ENCODE measurements at regions not wholly inside any gene's neighbourhood (a gene's known extent, or its start where the extent isn't known, plus 50 kb on each side); places are given as distances from the start of the nearest gene placed in this dataset.
"Not testable (repeated sequence)": the region's sequence is repeated elsewhere in the genome, so short reads cannot be mapped to it uniquely, and the experiment has no call there.

DNA sequence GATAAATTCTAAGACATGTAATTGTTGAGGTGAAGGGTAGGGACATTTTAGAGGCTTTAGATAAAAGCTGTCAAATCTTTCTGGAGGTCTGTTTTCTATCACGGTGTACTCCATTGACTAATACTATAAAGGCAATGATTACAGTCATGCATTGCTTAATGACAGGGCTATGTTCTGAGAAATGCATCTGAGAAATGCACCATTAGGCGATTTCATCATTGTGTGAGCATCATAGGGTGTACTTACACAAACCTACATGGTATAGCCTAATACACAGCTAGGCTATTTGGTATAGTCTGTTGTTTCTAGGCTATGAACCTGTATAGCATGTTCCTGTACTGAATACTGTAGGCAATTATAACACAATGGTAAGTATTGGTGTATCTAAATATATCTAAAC is 71.3 kb upstream of the FYN start:
- H3K4me1 ChIP-seq = no peaks in the 10 kb centered on the region
- intact Hi-C loops (cut with micrococcal nuclease; ENCODE audit: unreplicated experiment) = no loop called here
- peaks cover 9% of the 10 kb centered on the region for H3K27me3 Mint-ChIP-seq (ENCODE audit: insufficient read depth, unreplicated experiment)
- no peaks in the 10 kb centered on the region for H3K9me3 ChIP-seq
- BruUV-seq (replicated peaks) = no TSS peak
- no peaks in the 10 kb centered on the region for H3K9me3 Mint-ChIP-seq (ENCODE audit: unreplicated experiment)
- ChIA-PET POLR2A (no interaction called here), CTCF (no interaction called here)
- no peak overlapping the region for H3K4me3 ChIP-seq (ENCODE audit: low read depth, low read length)
- no peaks in the 10 kb centered on the region for H3K27me3 ChIP-seq (replicated peaks; ENCODE audit: control insufficient read depth, insufficient read depth, low read length)
- no peaks in the 10 kb centered on the region for H3K36me3 ChIP-seq (ENCODE audit: control insufficient read depth, insufficient read depth, low read length)
- TF ChIP-seq, protein P1, sequence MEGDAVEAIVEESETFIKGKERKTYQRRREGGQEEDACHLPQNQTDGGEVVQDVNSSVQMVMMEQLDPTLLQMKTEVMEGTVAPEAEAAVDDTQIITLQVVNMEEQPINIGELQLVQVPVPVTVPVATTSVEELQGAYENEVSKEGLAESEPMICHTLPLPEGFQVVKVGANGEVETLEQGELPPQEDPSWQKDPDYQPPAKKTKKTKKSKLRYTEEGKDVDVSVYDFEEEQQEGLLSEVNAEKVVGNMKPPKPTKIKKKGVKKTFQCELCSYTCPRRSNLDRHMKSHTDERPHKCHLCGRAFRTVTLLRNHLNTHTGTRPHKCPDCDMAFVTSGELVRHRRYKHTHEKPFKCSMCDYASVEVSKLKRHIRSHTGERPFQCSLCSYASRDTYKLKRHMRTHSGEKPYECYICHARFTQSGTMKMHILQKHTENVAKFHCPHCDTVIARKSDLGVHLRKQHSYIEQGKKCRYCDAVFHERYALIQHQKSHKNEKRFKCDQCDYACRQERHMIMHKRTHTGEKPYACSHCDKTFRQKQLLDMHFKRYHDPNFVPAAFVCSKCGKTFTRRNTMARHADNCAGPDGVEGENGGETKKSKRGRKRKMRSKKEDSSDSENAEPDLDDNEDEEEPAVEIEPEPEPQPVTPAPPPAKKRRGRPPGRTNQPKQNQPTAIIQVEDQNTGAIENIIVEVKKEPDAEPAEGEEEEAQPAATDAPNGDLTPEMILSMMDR (IDR thresholded peaks at IDR 0.05; ENCODE audit: insufficient read depth in 1 of 2, low read depth in 1 of 2, low read length in 1 of 2, severe bottlenecking in 1 of 2, unreplicated experiment in 1 of 2) = no peak
- no peak overlapping the region for H3K4me3 Mint-ChIP-seq (ENCODE audit: unreplicated experiment)
- DNase-seq = no peak
- no peaks in the 10 kb centered on the region for H3K36me3 Mint-ChIP-seq (ENCODE audit: insufficient read depth, unreplicated experiment)
- no peak overlapping the region for H3K27ac Mint-ChIP-seq (ENCODE audit: unreplicated experiment)
- H3K4me1 Mint-ChIP-seq (ENCODE audit: low read depth, unreplicated experiment) = no peaks in the 10 kb centered on the region

DNA sequence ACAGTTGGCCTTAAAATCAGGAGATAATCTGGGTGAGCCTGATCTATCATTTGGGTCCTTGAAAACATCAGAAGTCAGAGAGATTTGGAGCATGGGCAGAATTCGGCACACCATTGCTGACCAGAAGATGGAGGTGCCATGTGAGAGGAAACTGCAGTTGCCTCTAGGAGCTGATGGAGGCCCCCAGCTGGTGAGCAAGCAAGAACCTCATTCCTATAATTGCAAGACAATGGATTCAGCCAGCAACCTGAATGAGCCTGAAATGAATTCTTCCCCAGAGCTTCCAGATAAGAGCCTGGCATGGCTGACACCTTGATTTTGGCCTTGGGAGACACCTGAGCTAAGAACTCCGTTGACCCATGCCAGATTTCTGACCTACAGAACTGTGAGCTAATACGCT is 76.3 kb upstream of the FYN start:
- Mint-ChIP-seq H3K27ac (ENCODE audit: unreplicated experiment) (no peak overlapping the region), H3K9me3 (ENCODE audit: unreplicated experiment) (no peaks in the 10 kb centered on the region), H3K36me3 (ENCODE audit: insufficient read depth, unreplicated experiment) (no peaks in the 10 kb centered on the region), H3K4me1 (ENCODE audit: low read depth, unreplicated experiment) (no peaks in the 10 kb centered on the region), H3K4me3 (ENCODE audit: unreplicated experiment) (no peak overlapping the region), H3K27me3 (ENCODE audit: insufficient read depth, unreplicated experiment) (peaks cover 16% of the 10 kb centered on the region)
- TF ChIP-seq, protein P1 (IDR thresholded peaks at IDR 0.05; ENCODE audit: insufficient read depth in 1 of 2, low read depth in 1 of 2, low read length in 1 of 2, severe bottlenecking in 1 of 2, unreplicated experiment in 1 of 2) = no peak
- Histone ChIP-seq H3K4me1 (no peaks in the 10 kb centered on the region), H3K4me3 (ENCODE audit: low read depth, low read length) (no peak overlapping the region), H3K9me3 (no peaks in the 10 kb centered on the region), H3K27me3 (replicated peaks; ENCODE audit: control insufficient read depth, insufficient read depth, low read length) (no peaks in the 10 kb centered on the region; the same call in 1 of the 2 replicates), H3K36me3 (ENCODE audit: control insufficient read depth, insufficient read depth, low read length) (no peaks in the 10 kb centered on the region)
- ChIA-PET CTCF (no interaction called here), POLR2A (no interaction called here)
- intact Hi-C loops (cut with micrococcal nuclease; ENCODE audit: unreplicated experiment) = no loop called here
- DNase-seq = no peak
- no TSS peak for BruUV-seq (replicated peaks)

DNA sequence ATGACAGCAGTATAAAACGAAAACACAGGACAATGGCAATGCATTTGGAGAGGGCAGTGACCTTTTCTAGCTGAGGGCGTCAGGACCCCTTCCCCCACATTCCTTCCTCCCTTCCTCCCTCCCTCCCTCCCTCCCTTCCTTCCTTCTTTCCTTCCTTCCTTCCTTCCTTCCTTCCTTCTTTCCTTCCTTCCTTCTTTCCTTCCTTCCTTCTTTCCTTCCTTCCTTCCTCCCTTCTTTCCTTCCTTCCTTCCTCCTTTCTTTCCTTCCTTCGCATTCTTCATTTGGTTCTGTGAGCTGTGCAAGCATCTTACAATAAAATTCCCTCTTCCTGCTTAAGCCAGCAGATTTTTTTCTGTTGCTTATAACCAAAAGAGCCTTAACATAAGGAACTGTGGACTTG is 76.7 kb upstream of the FYN start:
- H3K27me3 ChIP-seq (replicated peaks; ENCODE audit: control insufficient read depth, insufficient read depth, low read length); H3K9me3 Mint-ChIP-seq (ENCODE audit: unreplicated experiment); H3K4me3 Mint-ChIP-seq (ENCODE audit: unreplicated experiment); H3K36me3 Mint-ChIP-seq (ENCODE audit: insufficient read depth, unreplicated experiment); H3K36me3 ChIP-seq (ENCODE audit: control insufficient read depth, insufficient read depth, low read length); H3K9me3 ChIP-seq; H3K4me1 Mint-ChIP-seq (ENCODE audit: low read depth, unreplicated experiment); H3K27ac Mint-ChIP-seq (ENCODE audit: unreplicated experiment); BruUV-seq (replicated peaks); POLR2A ChIA-PET; DNase-seq; H3K4me3 ChIP-seq (ENCODE audit: low read depth, low read length); CTCF ChIA-PET; H3K4me1 ChIP-seq; intact Hi-C loops (cut with micrococcal nuclease; ENCODE audit: unreplicated experiment): not testable (repeated sequence)
- peaks cover 16% of the 10 kb centered on the region for H3K27me3 Mint-ChIP-seq (ENCODE audit: insufficient read depth, unreplicated experiment)

All from Caco-2 (cell line).